ENCODE measurements at regions not wholly inside any gene's neighbourhood (a gene's known extent, or its start where the extent isn't known, plus 50 kb on each side); places are given as distances from the start of the nearest gene placed in this dataset.

GRCh38 chr2:61705625-61706024 lies 148.2 kb downstream of the FAM161A start:
- CTCF ChIA-PET: interaction anchor here (1.5 to 5.7 kb wide), 2 partner anchors 7 to 15 kb away, joined by 3 to 18 read pairs; no protein-coding TSS in a partner anchor
- POLR2A ChIA-PET: interaction anchor here (0.7 kb wide), 1 partner anchor 104 kb away, joined by 5 read pairs; no protein-coding TSS in a partner anchor
- no peak for DNase-seq (ENCODE audit: extremely low spot score)
- no peak for TF ChIP-seq CTCF (IDR thresholded peaks at IDR 0.05; ENCODE audit: control extremely low read depth, extremely low read depth, low read depth, missing control alignments)

- CTCF ChIA-PET: no interaction called here
- POLR2A ChIA-PET: no interaction called here
- no peak for TF ChIP-seq CTCF (IDR thresholded peaks at IDR 0.05; ENCODE audit: control extremely low read depth, extremely low read depth, low read depth, missing control alignments)
- no peak for DNase-seq (ENCODE audit: extremely low spot score)
These were observed 149.5 kb downstream of the FAM161A start for GRCh38 chr2:61704364-61704763.

GRCh38 chr2:61702088-61702467 lies 151.8 kb downstream of the FAM161A start:
- no peak for TF ChIP-seq CTCF (IDR thresholded peaks at IDR 0.05; ENCODE audit: control extremely low read depth, extremely low read depth, low read depth, missing control alignments)
- no peak for DNase-seq (ENCODE audit: extremely low spot score)
- ChIA-PET POLR2A (no interaction called here), CTCF (interaction anchor here (1.6 kb wide), 1 partner anchor 19 kb away, joined by 6 read pairs; no protein-coding TSS in a partner anchor)

- ChIA-PET POLR2A (no interaction called here), CTCF (no interaction called here)
- TF ChIP-seq CTCF (IDR thresholded peaks at IDR 0.05; ENCODE audit: control extremely low read depth, extremely low read depth, low read depth, missing control alignments): no peak
- DNase-seq (ENCODE audit: extremely low spot score): no peak
These were observed 153.4 kb downstream of the FAM161A start for GRCh38 chr2:61700464-61700863.

- POLR2A ChIA-PET: interaction anchor here (0.6 kb wide), 1 partner anchor 346 kb away, joined by 5 read pairs; no protein-coding TSS in a partner anchor
- DNase-seq (ENCODE audit: extremely low spot score): peak; percentile 95
- CTCF ChIA-PET: interaction anchor here (1.0 kb wide), 2 partner anchors 13 to 88 kb away, joined by 3 read pairs; no protein-coding TSS in a partner anchor
- TF ChIP-seq CTCF (IDR thresholded peaks at IDR 0.05; ENCODE audit: control extremely low read depth, extremely low read depth, low read depth, missing control alignments): peak; percentile 66
These were observed 156.4 kb upstream of the XPO1 start for GRCh38 chr2:61694312-61695274.

GRCh38 chr2:61693744-61694143 lies 155.6 kb upstream of the XPO1 start:
- CTCF ChIA-PET: no interaction called here
- TF ChIP-seq CTCF (IDR thresholded peaks at IDR 0.05; ENCODE audit: control extremely low read depth, extremely low read depth, low read depth, missing control alignments): no peak
- no peak for DNase-seq (ENCODE audit: extremely low spot score)
- POLR2A ChIA-PET: no interaction called here
